ENCODE measurements at regions not wholly inside any gene's neighbourhood (a gene's known extent, or its start where the extent isn't known, plus 50 kb on each side); places are given as distances from the start of the nearest gene placed in this dataset.

DNA sequence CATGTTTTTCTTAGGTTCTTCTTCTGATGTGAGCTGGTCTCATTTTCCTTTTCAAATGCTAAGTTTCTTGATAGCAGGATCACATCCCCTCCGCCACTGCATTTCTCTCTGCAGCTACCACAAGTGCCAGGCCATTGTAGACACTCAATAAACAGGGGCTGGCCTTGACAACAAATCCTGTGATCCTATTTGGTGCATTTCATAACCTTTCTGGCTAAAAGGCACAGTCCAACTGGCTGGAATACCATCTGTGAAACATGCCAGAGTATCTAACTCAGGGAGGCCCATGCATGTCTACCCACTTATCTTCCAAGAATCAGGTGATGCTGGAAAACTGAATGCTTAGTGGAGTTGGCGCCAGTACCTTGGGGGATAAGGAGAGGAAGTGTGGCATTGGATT lies 85.2 kb upstream of the NR2F2 start:
- DNase-seq: no peak
- Histone ChIP-seq H3K9me3 (replicated peaks in 1 of 3) (no peaks in the 10 kb centered on the region), H3K27ac (no peak overlapping the region), H3K27me3 (no peaks in the 10 kb centered on the region), H3K4me1 (replicated peaks in 1 of 2) (no peaks in the 10 kb centered on the region), H3K36me3 (replicated peaks in 1 of 2) (no peaks in the 10 kb centered on the region), H3K4me3 (no peak overlapping the region)
- intact Hi-C loops (cut with DNase I): no loop called here
- TF ChIP-seq, protein P1, sequence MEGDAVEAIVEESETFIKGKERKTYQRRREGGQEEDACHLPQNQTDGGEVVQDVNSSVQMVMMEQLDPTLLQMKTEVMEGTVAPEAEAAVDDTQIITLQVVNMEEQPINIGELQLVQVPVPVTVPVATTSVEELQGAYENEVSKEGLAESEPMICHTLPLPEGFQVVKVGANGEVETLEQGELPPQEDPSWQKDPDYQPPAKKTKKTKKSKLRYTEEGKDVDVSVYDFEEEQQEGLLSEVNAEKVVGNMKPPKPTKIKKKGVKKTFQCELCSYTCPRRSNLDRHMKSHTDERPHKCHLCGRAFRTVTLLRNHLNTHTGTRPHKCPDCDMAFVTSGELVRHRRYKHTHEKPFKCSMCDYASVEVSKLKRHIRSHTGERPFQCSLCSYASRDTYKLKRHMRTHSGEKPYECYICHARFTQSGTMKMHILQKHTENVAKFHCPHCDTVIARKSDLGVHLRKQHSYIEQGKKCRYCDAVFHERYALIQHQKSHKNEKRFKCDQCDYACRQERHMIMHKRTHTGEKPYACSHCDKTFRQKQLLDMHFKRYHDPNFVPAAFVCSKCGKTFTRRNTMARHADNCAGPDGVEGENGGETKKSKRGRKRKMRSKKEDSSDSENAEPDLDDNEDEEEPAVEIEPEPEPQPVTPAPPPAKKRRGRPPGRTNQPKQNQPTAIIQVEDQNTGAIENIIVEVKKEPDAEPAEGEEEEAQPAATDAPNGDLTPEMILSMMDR (IDR thresholded peaks at IDR 0.05): no peak
- TF ChIP-seq POLR2A (IDR thresholded peaks at IDR 0.05): no peak
- WGBS, 4 donors: 94 to 100% (median 95%) methylated on average over 2 of the region's 2 CpGs

DNA sequence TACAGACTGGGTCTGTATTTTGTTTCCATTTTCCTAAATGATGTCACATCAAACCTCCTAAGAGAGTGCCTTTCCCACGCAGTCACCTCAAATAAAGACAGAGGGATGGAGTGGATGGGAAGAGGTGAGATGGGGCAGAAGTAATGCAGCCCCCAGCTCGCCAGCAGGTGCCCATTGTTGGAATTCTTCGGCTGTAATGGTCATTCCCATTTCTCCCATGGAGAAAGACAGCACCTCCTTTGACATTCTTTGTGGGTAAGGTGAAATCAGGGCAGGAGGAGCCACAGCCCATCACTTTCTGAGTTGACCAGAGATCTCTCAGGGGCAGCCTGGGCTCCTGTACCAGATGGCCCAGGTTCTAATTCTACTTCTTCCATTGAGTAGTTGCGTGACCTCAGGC lies 84.4 kb upstream of the NR2F2 start:
- H3K4me1 ChIP-seq (replicated peaks in 1 of 2): no peaks in the 10 kb centered on the region
- no peaks in the 10 kb centered on the region for H3K27me3 ChIP-seq
- H3K9me3 ChIP-seq (replicated peaks in 1 of 3): no peaks in the 10 kb centered on the region
- no peak overlapping the region for H3K4me3 ChIP-seq
- TF ChIP-seq, protein P1 (IDR thresholded peaks at IDR 0.05): no peak
- TF ChIP-seq POLR2A (IDR thresholded peaks at IDR 0.05): no peak
- no peaks in the 10 kb centered on the region for H3K36me3 ChIP-seq (replicated peaks in 1 of 2)
- WGBS, 4 donors: 90 to 96% (median 94%) methylated on average over 4 of the region's 4 CpGs
- no peak overlapping the region for H3K27ac ChIP-seq
- intact Hi-C loops (cut with DNase I): no loop called here
- DNase-seq: no peak

DNA sequence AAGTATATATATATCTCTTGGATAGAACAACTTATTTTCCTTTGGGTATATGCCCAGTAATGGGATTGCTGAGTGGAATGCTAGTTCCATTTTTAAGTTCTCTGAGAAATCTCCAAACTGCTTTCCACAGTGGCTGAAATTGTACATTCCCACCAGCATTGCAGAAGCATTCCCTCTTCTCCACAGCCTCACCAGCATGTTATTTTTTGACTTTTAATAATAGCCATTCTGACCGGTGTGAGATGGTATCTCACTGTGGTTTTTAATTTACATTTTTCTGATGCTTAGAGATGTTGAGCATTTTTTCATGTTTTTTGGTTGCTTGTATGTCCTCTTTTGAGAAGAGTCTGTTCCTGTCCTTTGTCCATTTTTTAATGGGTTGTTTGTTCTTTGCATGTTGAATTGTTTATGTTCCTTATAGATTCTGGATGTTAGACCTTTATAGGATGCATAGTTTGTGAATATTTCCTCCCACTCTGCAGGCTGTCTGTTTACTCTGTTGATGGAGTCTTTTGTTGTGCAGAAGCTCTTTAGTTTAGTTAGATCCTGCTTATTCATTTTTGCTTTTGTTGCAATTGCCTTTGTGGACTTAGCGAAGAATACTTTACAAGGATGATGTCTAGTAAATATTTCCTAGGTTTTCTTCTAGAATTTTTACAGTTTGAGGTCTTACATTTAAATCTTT lies 82.7 kb upstream of the NR2F2 start:
- intact Hi-C loops (cut with DNase I): no loop called here
- Histone ChIP-seq H3K27me3 (no peaks in the 10 kb centered on the region), H3K4me1 (replicated peaks in 1 of 2) (no peaks in the 10 kb centered on the region), H3K36me3 (replicated peaks in 1 of 2) (no peaks in the 10 kb centered on the region), H3K9me3 (replicated peaks in 1 of 3) (no peaks in the 10 kb centered on the region), H3K27ac (no peak overlapping the region), H3K4me3 (no peak overlapping the region)
- no peak for DNase-seq
- TF ChIP-seq, protein P1 (IDR thresholded peaks at IDR 0.05): no peak
- TF ChIP-seq POLR2A (IDR thresholded peaks at IDR 0.05): no peak
- WGBS, 4 donors: 92 to 97% (median 95%) methylated on average over 2 of the region's 2 CpGs

DNA sequence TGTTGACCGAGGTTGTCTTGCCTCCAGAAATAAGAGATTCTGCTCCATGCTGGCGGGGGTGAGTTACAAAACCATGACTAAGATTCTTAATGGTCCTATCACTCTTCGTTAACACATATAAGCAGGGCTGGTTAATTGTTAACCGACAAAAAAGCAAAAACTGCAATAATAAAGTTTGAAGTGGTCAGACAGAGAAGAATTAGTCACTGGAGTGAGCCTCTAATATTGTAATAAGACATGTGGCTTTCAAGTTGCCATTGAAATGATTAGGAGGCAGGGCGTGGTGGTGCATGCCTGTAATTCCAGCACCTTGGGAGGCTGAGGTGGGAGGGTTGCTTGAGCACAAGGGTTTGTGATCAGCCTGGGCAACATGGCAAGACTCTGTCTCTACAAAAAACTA lies 78.4 kb upstream of the NR2F2 start:
- intact Hi-C loops (cut with DNase I): no loop called here
- Histone ChIP-seq H3K36me3 (replicated peaks in 1 of 2) (no peaks in the 10 kb centered on the region), H3K4me1 (replicated peaks in 1 of 2) (no peaks in the 10 kb centered on the region), H3K9me3 (replicated peaks in 1 of 3) (no peaks in the 10 kb centered on the region), H3K27me3 (no peaks in the 10 kb centered on the region), H3K4me3 (no peak overlapping the region), H3K27ac (no peak overlapping the region)
- no peak for TF ChIP-seq POLR2A (IDR thresholded peaks at IDR 0.05)
- TF ChIP-seq, protein P1 (IDR thresholded peaks at IDR 0.05): no peak
- 92 to 95% (median 94%) methylated on average over 5 of the region's 5 CpGs for WGBS, 4 donors
- DNase-seq: no peak
